ENCODE measurements at regions not wholly inside any gene's neighbourhood (a gene's known extent, or its start where the extent isn't known, plus 50 kb on each side); places are given as distances from the start of the nearest gene placed in this dataset.

DNA sequence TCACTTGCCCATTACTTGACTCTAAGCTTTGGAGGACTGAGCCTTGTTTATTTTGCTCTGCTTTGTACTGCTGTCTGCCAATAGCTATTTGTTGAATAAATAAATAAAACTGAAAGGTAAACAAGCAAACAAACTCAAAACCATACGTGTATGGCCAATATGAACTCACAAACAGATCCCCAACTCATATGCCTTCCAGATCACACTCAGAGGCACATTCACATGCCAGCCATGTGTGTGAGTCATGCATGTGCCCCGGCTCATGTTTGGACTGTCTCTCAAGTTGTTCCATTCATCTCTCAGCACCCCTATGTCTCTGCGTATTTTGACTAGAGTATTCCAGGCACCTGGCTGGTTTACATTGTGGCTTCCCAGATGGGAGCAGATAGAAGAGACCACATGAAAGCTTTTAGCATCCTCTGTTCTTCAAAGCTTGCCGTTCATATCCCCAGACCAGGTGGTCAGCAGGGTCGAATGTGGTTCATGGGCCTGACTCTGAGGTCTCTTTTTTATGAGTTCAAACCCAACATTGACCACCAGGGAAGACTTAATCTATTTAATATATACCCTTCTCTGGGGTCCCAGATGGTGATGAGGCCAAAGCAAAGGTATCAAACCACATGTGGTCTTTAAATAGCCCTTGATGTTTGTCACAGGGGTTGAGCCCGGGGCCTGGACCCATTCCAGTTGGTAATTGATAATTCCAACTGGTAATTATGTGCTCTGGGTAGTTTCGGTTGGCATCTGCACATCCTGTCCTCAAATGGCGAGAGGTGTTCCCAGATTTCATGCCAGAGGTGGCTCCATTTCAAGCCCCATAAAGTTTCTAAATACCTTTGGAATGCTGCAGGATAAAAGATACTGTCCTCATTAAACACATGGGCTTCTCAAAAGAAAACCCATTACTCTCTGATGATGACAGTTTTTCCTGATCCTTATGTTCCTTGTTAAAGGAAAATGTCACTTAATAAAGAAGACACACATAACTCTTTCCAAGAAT, 287.3 kb upstream of the MAF start:
- TF ChIP-seq CTCF (conservative IDR thresholded peaks at IDR 0.05) (no peak), ZFX (IDR thresholded peaks at IDR 0.05) (no peak)

Measured in C4-2B (cell line).